GM18508 (cell line): ENCODE measurements at regions not wholly inside any gene's neighbourhood (a gene's known extent, or its start where the extent isn't known, plus 50 kb on each side); places are given as distances from the start of the nearest gene placed in this dataset.
A peak's percentile ranks its signal among the peaks of the same experiment; 100 is the strongest.

Experiments
- ATAC-seq: cut with Tn5 transposase; IDR thresholded peaks from one replicate; pipeline ENCODE4 v1.9.1; 2021; ENCODE audit warnings: moderate number of reproducible peaks; ENCODE audit not compliant: insufficient read depth, unreplicated experiment

DNA sequence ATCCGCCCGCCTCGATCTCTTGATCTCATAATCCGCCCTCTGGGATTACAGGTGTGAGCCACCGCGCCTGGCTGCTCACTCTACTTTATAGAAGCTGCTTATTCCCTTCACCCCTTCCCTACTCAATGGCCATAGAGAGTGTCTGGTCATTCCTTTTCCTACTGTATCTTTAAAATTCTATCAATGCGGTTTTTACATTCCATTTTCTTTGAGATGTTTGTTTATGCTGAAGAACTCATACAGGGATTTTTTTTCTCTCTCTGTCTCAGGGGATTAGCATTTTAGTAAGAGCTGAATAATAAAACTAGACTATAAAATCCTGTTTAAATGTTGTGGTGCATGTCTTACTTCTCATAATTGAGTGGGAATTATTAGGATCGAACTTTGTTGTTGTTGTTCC is 218.6 kb upstream of the FOXN3 start:
- ATAC-seq: no peak

DNA sequence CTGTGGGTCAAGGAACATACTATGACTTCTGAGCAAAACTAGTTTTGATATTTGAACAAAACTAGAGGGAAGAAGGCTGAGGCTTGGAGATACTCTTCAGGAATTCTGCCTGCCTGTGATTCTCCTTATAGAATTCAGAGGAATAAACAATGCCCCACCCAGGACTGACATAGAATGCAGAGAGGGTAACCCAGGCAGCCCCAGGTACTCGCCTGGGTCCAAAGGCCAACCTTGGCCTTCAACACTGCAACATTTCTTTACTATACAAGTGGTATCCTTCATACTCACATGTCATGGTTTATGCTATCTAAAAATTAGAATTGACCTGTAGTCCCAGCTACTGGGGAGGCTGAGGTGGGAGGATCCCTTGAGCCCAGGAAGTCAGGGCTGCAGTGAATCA is 217.0 kb upstream of the FOXN3 start:
- ATAC-seq: no peak

DNA sequence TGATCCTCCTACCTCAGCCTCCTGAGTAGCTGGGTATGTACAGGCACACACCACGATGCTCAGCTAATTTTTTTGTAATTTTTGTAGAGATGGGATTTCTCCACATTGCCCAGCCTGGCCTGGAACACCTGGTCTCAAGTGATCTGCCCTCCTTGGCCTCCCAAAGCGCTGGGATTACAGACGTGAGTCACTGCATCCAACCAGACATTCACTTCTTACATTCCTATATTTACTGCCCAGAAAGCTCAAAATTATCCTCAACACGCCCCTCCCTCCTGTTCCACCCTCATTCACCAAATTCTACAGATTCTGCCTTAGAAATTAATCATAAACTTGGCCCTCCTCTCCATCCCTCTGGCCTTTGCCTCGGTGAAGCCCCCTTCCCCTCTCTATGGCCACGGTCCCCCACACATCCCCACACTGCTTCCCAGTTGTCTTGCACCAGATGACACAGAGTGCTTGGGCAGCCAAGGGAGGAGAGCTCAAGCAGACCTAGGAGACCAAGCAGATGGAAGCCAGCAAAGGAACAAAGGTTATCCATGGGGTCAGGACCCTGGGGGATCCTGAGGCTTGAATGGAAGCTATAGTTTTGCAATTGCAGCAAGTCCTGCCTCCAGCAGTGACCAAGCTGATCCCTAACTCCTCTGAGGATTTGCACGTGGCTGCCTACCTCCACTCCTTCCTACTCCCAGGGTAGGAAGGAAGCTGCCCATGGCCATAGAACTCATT is 213.2 kb upstream of the FOXN3 start:
- no peak for ATAC-seq

DNA sequence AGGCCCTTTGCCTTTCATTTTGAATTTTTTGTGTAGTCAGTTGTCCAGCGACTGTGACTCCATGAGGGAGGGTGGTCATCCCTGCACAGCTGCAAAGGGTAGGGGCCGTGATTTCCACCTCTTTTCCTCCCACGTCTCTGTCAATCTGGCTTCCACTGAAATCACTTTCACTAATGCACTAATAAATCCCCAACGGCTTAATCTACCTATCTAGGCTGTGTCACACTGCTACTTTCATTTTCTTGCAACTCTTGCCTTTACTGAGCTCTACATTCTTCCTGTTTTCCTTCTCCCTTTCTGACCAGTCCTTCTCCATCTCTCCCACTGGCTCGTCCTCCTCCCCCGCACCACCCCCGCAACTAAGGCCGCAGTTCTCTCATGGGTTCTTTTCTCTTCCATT is 212.3 kb upstream of the FOXN3 start:
- ATAC-seq: no peak

DNA sequence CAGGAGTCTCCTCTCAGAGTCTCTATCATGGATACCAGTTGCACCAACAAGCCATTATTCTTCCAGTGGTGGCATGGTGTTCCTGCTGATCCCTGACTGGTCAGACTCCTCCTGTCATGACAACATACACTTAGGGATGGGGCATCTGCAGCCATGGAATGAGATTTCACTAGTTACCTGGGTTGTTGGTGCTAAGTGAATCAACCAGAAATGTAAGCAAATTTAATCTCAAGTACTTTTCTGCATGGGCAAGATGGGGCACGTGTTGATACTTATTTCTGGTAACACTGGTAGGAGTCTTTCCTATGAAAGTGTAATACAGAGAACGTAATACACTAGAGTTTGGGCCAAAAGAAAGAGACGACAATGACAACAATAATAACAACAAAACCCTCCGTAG is 211.5 kb upstream of the FOXN3 start:
- no peak for ATAC-seq

DNA sequence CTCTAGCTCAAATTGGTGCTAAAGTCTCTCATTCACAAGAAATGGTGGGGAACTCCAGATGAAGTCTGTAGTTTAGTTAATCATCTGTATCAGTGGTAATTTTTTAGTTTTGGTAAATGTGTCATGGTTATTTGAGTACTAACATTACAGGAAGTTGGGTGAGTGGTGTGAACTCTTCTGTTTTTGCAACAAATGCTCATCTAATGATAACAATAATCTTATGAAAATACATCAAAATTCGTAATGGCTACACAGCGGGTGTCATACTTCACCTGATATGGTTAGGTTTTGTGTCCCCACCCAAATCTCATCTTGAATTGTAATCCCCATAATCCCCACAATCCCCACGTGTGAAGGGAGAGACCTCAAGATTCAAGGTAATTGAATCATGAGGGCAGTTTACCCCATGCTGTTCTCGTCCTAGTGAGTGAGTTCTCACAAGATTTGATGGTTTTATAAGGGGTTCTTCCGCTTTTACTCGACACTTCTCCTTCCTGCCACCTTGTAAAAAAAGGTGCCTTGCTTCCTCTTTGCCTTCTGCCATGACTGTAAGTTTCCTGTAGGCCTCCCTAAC is 209.3 kb upstream of the FOXN3 start:
- ATAC-seq: no peak

DNA sequence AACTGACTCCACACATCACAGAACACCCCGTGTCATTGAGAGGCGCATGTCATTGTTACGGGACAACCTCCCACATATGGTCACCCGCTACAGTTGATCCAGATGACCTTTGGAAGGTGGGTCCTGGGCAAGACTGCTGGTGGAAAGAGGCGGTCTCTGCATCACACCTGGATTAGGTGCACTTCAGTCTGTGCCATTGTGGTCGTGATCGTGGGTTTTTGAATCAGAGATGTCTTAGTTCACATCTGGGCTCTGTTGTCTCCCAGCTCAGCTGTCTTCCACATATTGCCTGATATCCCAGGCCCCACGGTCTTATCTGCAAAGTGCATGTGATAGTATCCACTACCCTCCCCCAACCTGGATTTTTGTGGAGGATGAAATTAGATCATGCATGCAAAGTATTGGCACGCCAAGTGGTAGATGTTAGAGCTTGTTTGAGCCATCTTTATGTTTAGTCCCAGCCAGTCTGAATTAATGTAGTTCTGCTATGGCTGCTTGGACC is 208.7 kb upstream of the FOXN3 start:
- no peak for ATAC-seq

DNA sequence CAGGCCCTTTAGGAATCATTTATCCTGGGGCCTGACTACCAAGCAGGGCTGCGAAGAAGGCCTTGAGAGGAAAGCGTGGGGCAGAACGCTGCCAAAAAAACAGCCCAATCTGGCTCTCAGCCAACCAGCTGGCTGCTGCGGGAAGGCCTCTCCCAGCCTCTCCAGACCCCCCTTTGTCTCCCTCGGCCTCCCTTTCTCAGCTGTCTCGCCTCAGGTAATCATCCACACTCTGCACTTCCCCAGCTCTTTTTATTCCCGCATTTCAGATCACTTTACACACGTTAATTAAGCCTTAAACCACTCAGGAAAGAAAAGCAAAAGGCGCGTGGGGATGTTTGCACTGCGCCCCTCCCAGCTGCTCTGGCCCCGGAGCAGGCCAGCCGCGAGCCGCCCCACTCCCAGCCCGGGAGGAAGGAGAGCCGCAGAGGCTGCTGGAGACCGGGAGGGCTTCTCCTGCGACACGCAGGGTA is 208.2 kb upstream of the FOXN3 start:
- ATAC-seq: no peak

DNA sequence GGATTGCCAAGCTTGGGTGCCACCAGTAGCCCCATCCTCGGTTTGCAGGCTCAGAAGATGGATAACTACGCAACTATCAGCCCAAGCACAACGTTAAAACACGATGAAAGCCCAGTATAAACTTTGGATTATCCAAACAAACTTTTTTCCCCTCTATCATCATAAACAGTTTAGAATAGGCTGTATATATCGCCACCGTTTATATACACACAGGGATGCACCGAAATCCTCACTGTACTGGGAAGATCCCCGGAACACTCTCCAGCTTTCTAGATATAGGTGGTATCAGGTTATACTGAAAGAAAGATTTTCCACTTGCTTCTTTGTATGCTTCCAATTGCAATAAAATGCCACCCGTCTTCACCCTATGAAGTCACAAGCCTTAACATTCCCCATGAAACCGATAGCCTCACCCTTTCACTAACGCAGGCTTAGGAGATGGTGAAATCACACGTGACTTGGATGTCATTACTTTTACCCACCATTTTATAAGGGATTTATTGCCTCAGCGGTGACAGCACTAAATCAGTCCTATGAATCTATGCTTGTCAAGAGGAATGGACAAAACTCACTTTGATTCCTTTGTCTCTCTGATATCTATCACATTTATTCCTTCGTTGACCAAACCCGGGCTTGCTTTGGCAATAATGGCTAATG is 207.6 kb upstream of the FOXN3 start:
- ATAC-seq: no peak

DNA sequence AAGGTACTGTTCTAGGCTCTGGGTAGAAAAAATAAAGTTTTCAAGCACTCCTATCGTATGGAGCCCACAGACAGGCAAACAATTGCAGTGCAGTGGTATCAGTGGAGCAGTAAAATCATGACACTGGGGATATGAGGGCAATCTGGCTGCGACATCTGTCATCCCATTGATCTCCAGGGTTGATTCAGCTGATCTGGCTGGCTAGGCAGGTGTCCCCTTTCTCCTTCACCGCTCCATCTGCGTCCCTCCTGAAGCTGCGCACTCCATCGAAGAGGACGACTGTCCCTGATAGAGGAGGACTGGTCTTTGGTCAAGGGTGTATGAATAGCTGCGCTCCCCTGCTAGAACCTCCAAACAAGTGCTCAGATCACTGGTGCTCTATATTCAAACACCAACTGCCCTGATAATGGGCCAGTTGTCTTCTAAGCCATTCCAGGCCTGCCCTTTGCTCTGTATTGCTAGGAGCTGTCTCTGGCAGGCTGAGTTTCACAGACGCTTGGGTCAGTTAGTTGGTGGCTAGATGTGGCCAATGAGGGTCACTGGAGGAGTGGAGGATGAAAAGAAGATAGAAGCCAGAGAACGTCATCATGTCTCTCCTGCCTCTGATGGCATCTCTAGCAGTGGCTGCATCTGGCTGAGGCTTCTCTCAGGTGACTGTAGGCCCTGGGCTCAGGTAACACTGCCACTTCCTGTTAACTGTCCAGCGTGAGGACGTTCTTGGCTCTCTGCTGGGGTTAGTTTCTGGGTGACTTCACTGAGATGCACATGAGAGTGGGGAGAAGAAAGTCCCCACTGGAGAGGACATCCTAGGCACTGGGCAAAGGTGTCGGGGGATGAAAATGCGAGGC is 205.0 kb upstream of the FOXN3 start:
- ATAC-seq: no peak

DNA sequence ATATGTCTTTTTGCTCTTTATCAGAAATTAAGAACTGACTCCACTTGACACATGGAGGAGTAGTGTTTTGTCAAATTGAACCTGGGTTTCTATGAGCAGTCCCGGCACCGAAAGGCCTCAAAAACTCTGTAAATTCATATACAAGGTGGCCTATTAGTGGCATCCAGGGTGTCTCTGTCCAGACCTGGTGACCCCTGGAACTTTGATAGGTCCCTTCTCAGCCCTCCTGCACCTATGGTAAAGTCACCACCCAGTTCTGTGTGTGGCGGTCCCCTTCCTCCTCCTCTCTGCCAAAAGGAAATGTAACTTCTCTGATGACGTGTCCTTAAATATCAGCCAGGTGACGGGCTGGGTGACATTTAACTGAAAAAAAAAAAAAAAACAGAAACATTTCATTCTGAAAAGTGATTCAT is 204.0 kb upstream of the FOXN3 start:
- ATAC-seq: no peak

DNA sequence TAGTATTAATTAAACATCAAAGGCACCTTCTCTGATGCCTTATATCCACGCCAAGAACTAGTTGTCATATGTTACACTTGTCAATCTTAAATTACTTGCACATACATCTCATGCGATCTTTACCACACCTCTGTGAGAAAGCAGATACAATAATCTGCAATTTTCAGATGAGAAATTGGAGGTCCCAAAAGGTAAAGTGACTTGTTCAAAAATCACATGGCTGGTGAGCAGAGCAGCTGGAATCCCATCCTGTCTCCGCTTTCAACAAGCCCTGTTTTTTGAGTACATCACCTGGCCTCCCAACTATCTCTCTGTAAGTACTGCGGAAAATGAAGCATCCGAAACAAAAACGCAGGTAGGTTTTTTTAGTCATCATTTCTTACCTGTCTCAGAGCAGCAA is 203.4 kb upstream of the FOXN3 start:
- no peak for ATAC-seq

DNA sequence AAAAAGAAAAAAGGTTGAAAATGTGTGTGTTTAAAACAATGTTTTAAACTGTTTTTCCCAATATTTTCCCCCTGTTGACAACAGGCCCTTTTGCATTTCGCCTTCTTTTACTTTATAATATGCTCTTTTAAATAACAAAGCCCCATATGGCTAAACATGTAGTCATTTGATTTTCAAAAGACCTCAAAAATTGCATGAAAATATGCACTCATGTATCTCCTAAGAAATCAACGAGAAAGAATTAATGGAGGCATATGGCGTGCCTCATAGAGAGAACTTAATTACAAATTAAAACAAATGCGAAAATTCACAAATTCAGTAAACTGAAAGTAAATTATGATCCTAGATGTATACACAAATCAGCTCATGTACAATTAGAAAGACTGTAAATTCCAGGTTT is 202.6 kb upstream of the FOXN3 start:
- no peak for ATAC-seq

DNA sequence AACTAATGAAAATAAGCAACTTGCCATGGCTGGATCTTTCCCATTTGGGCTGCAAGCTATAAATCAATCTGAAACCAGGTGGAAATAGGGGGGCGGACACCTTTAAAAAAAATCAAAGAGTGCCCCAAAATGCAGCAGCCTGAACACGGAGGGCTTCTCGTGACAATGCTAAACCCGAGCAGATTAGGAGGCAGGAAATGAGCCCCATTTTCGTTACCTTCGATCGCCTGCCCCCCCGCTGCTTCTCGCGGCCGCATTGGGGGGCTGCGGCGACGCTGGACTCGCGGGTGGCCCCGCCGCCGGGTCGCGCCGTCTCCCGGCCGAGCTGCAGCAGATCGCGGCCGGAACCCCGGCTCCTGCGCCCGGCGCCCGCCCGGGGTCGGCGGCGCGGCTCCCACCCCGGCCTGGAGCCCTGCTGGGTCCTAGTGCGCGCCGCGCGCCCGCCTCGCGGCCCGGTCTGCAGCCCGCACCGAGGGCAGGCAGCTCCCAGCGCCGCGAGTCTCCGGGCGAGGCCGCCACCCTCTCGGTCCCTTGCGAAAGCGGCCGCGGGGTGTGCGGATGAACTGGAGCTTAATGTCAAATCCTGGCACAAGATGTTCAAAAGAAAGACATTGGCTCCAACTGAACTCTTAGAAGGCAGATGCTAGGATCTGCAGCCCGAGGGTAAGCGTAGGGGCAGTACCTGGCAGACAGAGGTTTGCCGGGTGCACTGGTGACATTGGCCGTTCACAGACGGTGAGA is 201.9 kb upstream of the FOXN3 start:
- no peak for ATAC-seq

DNA sequence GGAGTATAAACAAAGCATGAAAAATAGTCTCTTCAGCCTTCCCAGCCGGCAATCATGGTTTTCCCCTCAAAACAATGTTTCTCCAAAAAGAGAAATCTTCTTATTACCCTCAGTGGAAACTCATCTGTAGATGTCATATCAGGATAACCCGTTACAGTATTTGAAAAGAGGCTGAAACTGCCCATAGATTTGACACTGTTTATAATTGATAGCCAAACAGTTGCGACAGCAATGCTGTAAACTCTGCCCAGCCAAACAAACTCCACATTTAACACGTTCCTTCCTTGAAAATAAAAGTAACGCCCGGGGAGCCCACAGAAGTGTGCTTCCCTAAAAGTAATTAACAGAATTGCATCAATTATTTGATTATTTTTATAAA is 201.3 kb upstream of the FOXN3 start:
- no peak for ATAC-seq

DNA sequence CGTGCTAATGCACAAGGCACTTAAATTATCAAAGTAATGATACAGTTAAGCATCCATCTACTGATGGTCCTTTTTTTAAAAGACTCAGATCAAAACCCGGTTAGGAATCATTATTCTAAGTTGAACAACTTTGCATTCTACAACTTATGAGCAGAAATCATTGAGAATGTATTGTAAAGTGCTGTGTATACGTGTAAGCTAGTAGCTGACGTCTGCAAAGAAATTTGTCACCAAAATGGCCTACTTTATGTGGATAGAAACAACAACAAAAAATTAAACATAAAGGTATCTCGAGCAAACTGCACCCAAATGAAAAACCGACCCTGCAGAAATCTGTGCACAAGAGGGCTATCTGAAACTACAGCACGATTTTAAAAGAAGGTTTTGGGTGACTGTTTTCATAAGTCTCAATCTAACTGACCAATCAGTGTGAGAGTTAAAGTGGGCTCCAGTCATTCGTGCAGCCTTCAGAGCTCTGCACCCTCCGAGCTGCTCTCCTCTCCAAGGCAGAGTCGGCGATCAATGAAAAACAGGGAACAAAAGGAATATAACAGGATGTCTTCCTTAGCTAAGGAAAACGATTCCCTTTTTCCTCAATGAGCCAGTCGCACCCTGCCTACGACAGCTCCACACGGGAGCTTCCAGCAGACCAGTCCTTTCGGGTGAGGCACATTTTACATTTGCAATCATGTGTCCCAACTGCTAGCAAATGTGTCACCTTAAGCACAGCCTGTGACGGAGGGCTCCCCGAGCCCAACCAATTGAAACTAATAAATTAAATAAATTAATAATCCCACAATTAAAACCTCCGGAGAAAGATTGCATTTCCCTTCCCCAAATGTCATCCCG is 200.7 kb upstream of the FOXN3 start:
- ATAC-seq: no peak

DNA sequence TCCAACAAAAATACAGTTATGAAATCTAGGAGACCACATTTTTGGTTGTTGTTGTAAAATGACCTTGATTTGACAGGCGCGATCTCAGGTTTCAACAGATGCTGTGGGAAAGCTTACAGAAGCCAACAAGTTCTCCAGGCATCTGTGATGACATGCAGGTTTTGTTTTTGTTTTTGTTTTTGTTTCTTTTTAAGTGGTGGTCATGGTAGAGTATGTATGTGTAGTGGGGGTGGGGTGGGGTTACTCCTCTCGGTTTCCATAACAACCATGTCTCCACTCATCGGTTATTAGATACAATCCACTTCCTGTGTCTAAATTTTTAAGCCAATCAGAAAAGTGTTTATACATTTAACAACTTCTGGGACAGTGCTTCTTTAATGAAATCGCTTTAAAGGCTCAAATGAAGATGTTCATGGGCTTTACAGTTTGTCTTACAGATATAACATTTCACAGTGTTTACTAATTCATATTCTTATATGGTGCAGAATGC is 199.9 kb upstream of the FOXN3 start:
- peak; percentile 29 for ATAC-seq

DNA sequence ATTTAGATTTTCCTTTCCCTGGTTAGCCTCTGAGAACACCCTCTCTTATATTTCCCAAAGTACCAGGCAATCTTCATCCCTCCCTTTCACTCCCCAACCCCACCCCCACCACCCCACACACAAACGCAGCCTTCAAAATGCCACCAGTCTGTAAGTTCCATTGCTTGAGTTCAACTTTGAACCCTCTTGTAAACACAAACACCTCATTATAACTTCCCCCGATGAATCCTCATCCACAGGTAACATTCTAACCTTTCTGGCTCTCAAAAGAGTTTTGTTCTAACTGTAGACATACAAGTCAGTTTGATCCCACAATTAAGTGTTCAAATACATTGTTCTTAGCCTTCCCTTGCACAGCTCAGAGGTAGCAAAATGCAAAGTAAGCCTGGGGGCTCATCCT is 199.4 kb upstream of the FOXN3 start:
- ATAC-seq: no peak

DNA sequence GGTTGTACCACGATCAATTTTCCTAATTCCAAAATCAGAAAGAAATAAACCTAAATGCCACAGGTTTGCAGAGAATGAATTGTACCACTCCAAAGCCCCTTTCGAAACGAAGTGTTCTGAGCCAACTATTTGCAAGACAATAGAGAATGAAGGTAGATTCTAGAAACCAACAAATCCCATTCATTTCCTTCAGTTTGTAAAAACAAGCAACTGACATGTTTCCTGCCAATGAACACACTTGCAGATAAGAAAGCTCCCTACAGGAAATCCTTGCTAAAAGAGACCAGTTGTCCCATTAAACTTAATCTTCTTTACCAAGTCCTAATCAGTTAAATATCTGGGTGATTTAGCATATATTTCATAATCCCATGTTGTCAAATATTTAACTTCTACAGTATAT is 198.4 kb upstream of the FOXN3 start:
- ATAC-seq: no peak
